ENCODE measurements at regions not wholly inside any gene's neighbourhood (a gene's known extent, or its start where the extent isn't known, plus 50 kb on each side); places are given as distances from the start of the nearest gene placed in this dataset.

GRCh38 chr3:64741341-64741740 is 53.5 kb upstream of the ADAMTS9 start:
- DNase-seq, result no peak

- no peak for DNase-seq
Measured at GRCh38 chr3:64739971-64740631, 52.3 kb upstream of the ADAMTS9 start.
